ENCODE measurements at regions not wholly inside any gene's neighbourhood (a gene's known extent, or its start where the extent isn't known, plus 50 kb on each side); places are given as distances from the start of the nearest gene placed in this dataset.

GRCh38 chr5:138692370-138692769 is 60.9 kb upstream of the CTNNA1 start:
- no peak for TF ChIP-seq IRF5 (IDR thresholded peaks at IDR 0.05; ENCODE audit: borderline replicate concordance)
- DNase-seq (ENCODE audit: low read depth, low spot score) = no peak
- no peaks in the 10 kb centered on the region for H3K27me3 ChIP-seq (replicated peaks in 1 of 2; ENCODE audit: control insufficient read depth in 2 of 2, insufficient read depth in 2 of 2, low read length in 1 of 2)
- no peaks in the 10 kb centered on the region for H3K79me2 ChIP-seq (ENCODE audit: control insufficient read depth, insufficient read depth, low read length)
- H3K4me2 ChIP-seq (ENCODE audit: control insufficient read depth, insufficient read depth) = no peak overlapping the region
- BruUV-seq (replicated peaks) = no TSS peak
- H3K9ac ChIP-seq (ENCODE audit: control insufficient read depth, insufficient read depth, low read length) = no peak overlapping the region
- ChIA-PET CTCF (no interaction called here), POLR2A (no interaction called here), SMC1A (ENCODE audit: uncharacterized antibody, unreplicated experiment) (no interaction called here), RAD21 (ENCODE audit: unreplicated experiment) (no interaction called here)
- intact Hi-C loops (cut with micrococcal nuclease; ENCODE audit: unreplicated experiment) = no loop called here
- H4K20me1 ChIP-seq (ENCODE audit: control insufficient read depth, insufficient read depth) = no peaks in the 10 kb centered on the region
- H3K36me3 ChIP-seq (ENCODE audit: control insufficient read depth in 2 of 2, insufficient read depth in 2 of 2, low read length in 1 of 2) = no peaks in the 10 kb centered on the region
- no peak overlapping the region for H2AFZ ChIP-seq (ENCODE audit: control insufficient read depth, low read depth, low read length)
- no peaks in the 10 kb centered on the region for H3K4me1 ChIP-seq (ENCODE audit: control insufficient read depth, insufficient read depth, low read length)
- no peak overlapping the region for H3K27ac ChIP-seq (ENCODE audit: control insufficient read depth, insufficient read depth)
- in situ Hi-C loops (cut with MboI) = no loop called here
- FAIRE-seq = no peak
- no peak for ATAC-seq
- H3K9me3 ChIP-seq (replicated peaks; ENCODE audit: control insufficient read depth, insufficient read depth, low read length) = no peaks in the 10 kb centered on the region; the same call in 2 of the 3 replicates
- H3K4me3 ChIP-seq = no peak overlapping the region

- ChIA-PET SMC1A (ENCODE audit: uncharacterized antibody, unreplicated experiment) (no interaction called here), RAD21 (ENCODE audit: unreplicated experiment) (no interaction called here), POLR2A (no interaction called here), CTCF (no interaction called here)
- Histone ChIP-seq H2AFZ (ENCODE audit: control insufficient read depth, low read depth, low read length) (no peak overlapping the region), H4K20me1 (ENCODE audit: control insufficient read depth, insufficient read depth) (no peaks in the 10 kb centered on the region), H3K36me3 (ENCODE audit: control insufficient read depth in 2 of 2, insufficient read depth in 2 of 2, low read length in 1 of 2) (no peaks in the 10 kb centered on the region), H3K4me2 (ENCODE audit: control insufficient read depth, insufficient read depth) (no peak overlapping the region), H3K27me3 (replicated peaks in 1 of 2; ENCODE audit: control insufficient read depth in 2 of 2, insufficient read depth in 2 of 2, low read length in 1 of 2) (no peaks in the 10 kb centered on the region), H3K79me2 (ENCODE audit: control insufficient read depth, insufficient read depth, low read length) (no peaks in the 10 kb centered on the region), H3K4me1 (ENCODE audit: control insufficient read depth, insufficient read depth, low read length) (no peaks in the 10 kb centered on the region), H3K4me3 (no peak overlapping the region), H3K9ac (ENCODE audit: control insufficient read depth, insufficient read depth, low read length) (no peak overlapping the region), H3K27ac (ENCODE audit: control insufficient read depth, insufficient read depth) (no peak overlapping the region), H3K9me3 (replicated peaks; ENCODE audit: control insufficient read depth, insufficient read depth, low read length) (no peaks in the 10 kb centered on the region; the same call in 2 of the 3 replicates)
- BruUV-seq (replicated peaks) = no TSS peak
- in situ Hi-C loops (cut with MboI) (no loop called here), intact Hi-C loops (cut with micrococcal nuclease; ENCODE audit: unreplicated experiment) (no loop called here)
- DNase-seq (ENCODE audit: low read depth, low spot score) = no peak
- no peak for FAIRE-seq
- no peak for ATAC-seq
- 51% methylated on average over 4 of the region's 4 CpGs for WGBS (ENCODE audit: insufficient coverage, insufficient replicate concordance, low lambda C conversion rate, missing lambda C conversion rate)
- no peak for TF ChIP-seq YY1 (IDR thresholded peaks at IDR 0.05; ENCODE audit: low read depth, low read length)
- no peak for TF ChIP-seq SP1 (IDR thresholded peaks at IDR 0.05; ENCODE audit: low read depth, low read length)
- no peak for TF ChIP-seq FOXM1 (IDR thresholded peaks at IDR 0.05; ENCODE audit: low read depth, low read length)
- TF ChIP-seq GABPA (IDR thresholded peaks at IDR 0.05; ENCODE audit: low read depth) = no peak
- no peak for TF ChIP-seq JUNB (IDR thresholded peaks at IDR 0.05)
- no peak for TF ChIP-seq ZNF217 (IDR thresholded peaks at IDR 0.05)
- no peak for TF ChIP-seq GATAD2B (conservative IDR thresholded peaks at IDR 0.05; ENCODE audit: low read depth)
- no peak for TF ChIP-seq CHD1 (IDR thresholded peaks at IDR 0.05; ENCODE audit: low read depth, low read length)
- TF ChIP-seq ZBED1 (IDR thresholded peaks at IDR 0.05; ENCODE audit: borderline replicate concordance) = no peak
- no peak for TF ChIP-seq NKRF (conservative IDR thresholded peaks at IDR 0.05)
- no peak for TF ChIP-seq RB1 (IDR thresholded peaks at IDR 0.05; ENCODE audit: borderline replicate concordance)
- no peak for TF ChIP-seq MAX (IDR thresholded peaks at IDR 0.05; ENCODE audit: low read depth, low read length)
- no peak for TF ChIP-seq PAX5 (IDR thresholded peaks at IDR 0.05; ENCODE audit: borderline replicate concordance, low read depth, low read length)
- TF ChIP-seq SMARCA5 (IDR thresholded peaks at IDR 0.05) = no peak
- TF ChIP-seq ZSCAN29 (IDR thresholded peaks at IDR 0.05) = no peak
- TF ChIP-seq ATF3 (IDR thresholded peaks at IDR 0.05; ENCODE audit: borderline replicate concordance, extremely low read depth, low read depth, low read length) = no peak
- TF ChIP-seq RBBP5 (conservative IDR thresholded peaks at IDR 0.05) = no peak
- TF ChIP-seq NR2C2 (IDR thresholded peaks at IDR 0.05; ENCODE audit: borderline replicate concordance, control insufficient read depth, insufficient read length, low read depth) = no peak
Measured at GRCh38 chr5:138686668-138687067, 66.6 kb upstream of the CTNNA1 start.

Data from GM12878 (cell line).